OCI-LY3 (cell line): ENCODE measurements at regions not wholly inside any gene's neighbourhood (a gene's known extent, or its start where the extent isn't known, plus 50 kb on each side); places are given as distances from the start of the nearest gene placed in this dataset.

ENCODE experiments used
- H2AFZ ChIP-seq: fragments of 200-600, 300-600 bp; shearing (Covaris generic); 2 replicates; pipeline ENCODE4 v1.6.0; 2014; ENCODE audit warnings: antibody characterized with exemption, low read depth, low read length
- H3K27ac ChIP-seq: fragments of 200-600, 300-600 bp; sonication (generic); 2 replicates; pipeline ENCODE4 v1.5.1; 2014; ENCODE audit warnings: mild to moderate bottlenecking, low read length, moderate library complexity, mixed read lengths
- H3K27me3 ChIP-seq: fragments of 200-600, 300-600 bp; sonication (generic); 2 replicates; pipeline ENCODE4 v1.6.1; 2014; ENCODE audit warnings: low read depth, low read length, mixed read lengths
- H3K36me3 ChIP-seq: fragments of 200-600, 300-600 bp; sonication (generic); replicated peaks from 2 replicates; pipeline ENCODE3; 2014; ENCODE audit warnings: low read depth, low read length, mixed read lengths
- H3K4me1 ChIP-seq: fragments of 300-600, 200-600 bp; sonication (generic); 2 replicates; pipeline ENCODE4 v1.6.1; 2014; ENCODE audit warnings: low read length, mixed read lengths
- H3K4me2 ChIP-seq: fragments of 200-600, 300-600 bp; sonication (generic); 2 replicates; pipeline ENCODE4 v1.6.1; 2014; ENCODE audit warnings: low read length, mixed read lengths
- H3K4me3 ChIP-seq: fragments of 300-600, 200-600 bp; sonication (generic); 2 replicates; pipeline ENCODE4 v1.5.1; 2014; ENCODE audit warnings: antibody characterized with exemption, mild to moderate bottlenecking, low read length, moderate library complexity
- H3K79me2 ChIP-seq: fragments of 300-600, 200-600 bp; shearing (Covaris generic); 2 replicates; pipeline ENCODE4 v1.6.1; 2014; ENCODE audit warnings: mild to moderate bottlenecking, low read length, mixed read lengths
- H3K9ac ChIP-seq: fragments of 300-600, 200-600 bp; shearing (Covaris generic); 2 replicates; pipeline ENCODE4 v1.6.0; 2014; ENCODE audit warnings: mild to moderate bottlenecking, low read length, moderate library complexity
- H3K9me3 ChIP-seq: fragments of 200-600, 300-600 bp; shearing (Covaris generic); 2 replicates; pipeline ENCODE4 v1.6.1; 2014; ENCODE audit warnings: low read length, mixed read lengths; ENCODE audit not compliant: insufficient read depth
- H4K20me1 ChIP-seq: fragments of 200-600, 300-600 bp; sonication (generic); 2 replicates; pipeline ENCODE4 v1.6.1; 2016; ENCODE audit warnings: low read length, mixed read lengths; ENCODE audit not compliant: insufficient read depth
- CTCF ChIP-seq: fragments of 200-600, 300-600 bp; sonication (generic); IDR thresholded peaks from 2 replicates; pipeline ENCODE4 v1.5.1; 2014; ENCODE audit warnings: antibody characterized with exemption, low read length, low read depth
- EZH2phosphoT487 ChIP-seq: fragments of 200-600 bp; shearing (Covaris generic); IDR thresholded peaks from 2 replicates; pipeline ENCODE4 v1.6.1; 2018; ENCODE audit warnings: antibody characterized with exemption, mixed run types, low read depth

GRCh38 chr10:124227055-124227975 is 133.9 kb upstream of the CHST15 start:
- no peaks in the 10 kb centered on the region for H3K79me2 ChIP-seq
- no peaks in the 10 kb centered on the region for H3K4me1 ChIP-seq
- H4K20me1 ChIP-seq = no peaks in the 10 kb centered on the region
- H3K9ac ChIP-seq = no peak overlapping the region
- TF ChIP-seq EZH2phosphoT487 = no peak
- TF ChIP-seq CTCF = no peak
- no peaks in the 10 kb centered on the region for H3K36me3 ChIP-seq
- no peak overlapping the region for H3K4me2 ChIP-seq
- H3K27ac ChIP-seq = no peak overlapping the region
- H3K4me3 ChIP-seq = no peak overlapping the region
- H3K9me3 ChIP-seq = 0 out of 2 replicates have a peak, but pooled peaks cover 5% of the 10 kb centered on the region
- H3K27me3 ChIP-seq = no peaks in the 10 kb centered on the region
- no peak overlapping the region for H2AFZ ChIP-seq

- Histone ChIP-seq H2AFZ (no peak overlapping the region), H3K4me2 (no peak overlapping the region), H4K20me1 (no peaks in the 10 kb centered on the region), H3K27ac (no peak overlapping the region), H3K9me3 (0 out of 2 replicates have a peak, but pooled peaks cover 5% of the 10 kb centered on the region), H3K36me3 (no peaks in the 10 kb centered on the region), H3K27me3 (no peaks in the 10 kb centered on the region), H3K79me2 (no peaks in the 10 kb centered on the region), H3K9ac (no peak overlapping the region), H3K4me3 (no peak overlapping the region), H3K4me1 (no peaks in the 10 kb centered on the region)
- no peak for TF ChIP-seq EZH2phosphoT487
- no peak for TF ChIP-seq CTCF
These were observed 133.1 kb upstream of the CHST15 start for GRCh38 chr10:124226271-124227054.

- H3K4me3 ChIP-seq = no peak overlapping the region
- no peak overlapping the region for H3K27ac ChIP-seq
- no peaks in the 10 kb centered on the region for H3K79me2 ChIP-seq
- no peak overlapping the region for H3K4me2 ChIP-seq
- H2AFZ ChIP-seq = no peak overlapping the region
- TF ChIP-seq CTCF (no peak), EZH2phosphoT487 (no peak)
- H3K9me3 ChIP-seq = 0 out of 2 replicates have a peak, but pooled peaks cover 5% of the 10 kb centered on the region
- H3K9ac ChIP-seq = no peak overlapping the region
- H3K36me3 ChIP-seq = no peaks in the 10 kb centered on the region
- no peaks in the 10 kb centered on the region for H3K27me3 ChIP-seq
- H3K4me1 ChIP-seq = no peaks in the 10 kb centered on the region
- no peaks in the 10 kb centered on the region for H4K20me1 ChIP-seq
These were observed 132.3 kb upstream of the CHST15 start for GRCh38 chr10:124225467-124226270.
